ENCODE measurements at regions not wholly inside any gene's neighbourhood (a gene's known extent, or its start where the extent isn't known, plus 50 kb on each side); places are given as distances from the start of the nearest gene placed in this dataset.
"Not testable (repeated sequence)": the region's sequence is repeated elsewhere in the genome, so short reads cannot be mapped to it uniquely, and the experiment has no call there.

DNA sequence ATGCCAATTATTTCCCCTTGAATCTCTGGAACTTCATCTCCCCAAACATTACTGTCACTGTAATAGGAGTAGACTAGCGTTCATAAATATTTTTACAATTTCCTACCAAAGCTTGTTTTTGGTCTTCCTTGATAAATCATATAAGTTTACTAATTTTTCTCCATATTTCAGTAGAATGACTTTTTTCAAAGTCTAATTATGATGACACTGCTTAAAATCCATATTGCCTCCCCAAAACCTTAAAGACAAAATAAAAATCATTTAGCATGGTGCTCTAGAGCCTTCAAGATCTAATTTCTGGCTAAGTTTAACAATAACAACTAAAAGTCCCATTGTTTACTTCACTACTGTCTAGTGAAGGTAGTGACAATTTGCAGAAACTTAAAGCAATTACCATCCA is 474.2 kb upstream of the CHRM3 start:
- DNase-seq (ENCODE audit: low read depth), result no peak

DNA sequence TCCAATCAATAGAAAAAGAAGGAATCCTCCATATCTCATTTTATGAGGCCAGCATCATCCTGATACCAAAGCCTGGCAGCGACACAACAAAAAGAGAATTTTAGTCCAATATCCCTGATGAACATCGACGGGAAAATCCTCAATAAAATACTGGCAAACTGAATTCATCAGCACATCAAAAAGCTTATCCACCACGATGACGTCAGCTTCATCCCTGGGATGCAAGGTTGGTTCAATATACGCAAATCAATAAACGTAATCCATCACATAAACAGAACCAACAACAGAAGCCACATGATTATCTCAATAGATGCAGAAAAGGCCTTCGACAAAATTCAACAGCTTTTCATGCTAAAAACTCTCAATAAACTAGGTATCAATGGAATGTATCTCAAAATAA is 483.6 kb upstream of the CHRM3 start:
- DNase-seq (ENCODE audit: low read depth), result not testable (repeated sequence)

DNA sequence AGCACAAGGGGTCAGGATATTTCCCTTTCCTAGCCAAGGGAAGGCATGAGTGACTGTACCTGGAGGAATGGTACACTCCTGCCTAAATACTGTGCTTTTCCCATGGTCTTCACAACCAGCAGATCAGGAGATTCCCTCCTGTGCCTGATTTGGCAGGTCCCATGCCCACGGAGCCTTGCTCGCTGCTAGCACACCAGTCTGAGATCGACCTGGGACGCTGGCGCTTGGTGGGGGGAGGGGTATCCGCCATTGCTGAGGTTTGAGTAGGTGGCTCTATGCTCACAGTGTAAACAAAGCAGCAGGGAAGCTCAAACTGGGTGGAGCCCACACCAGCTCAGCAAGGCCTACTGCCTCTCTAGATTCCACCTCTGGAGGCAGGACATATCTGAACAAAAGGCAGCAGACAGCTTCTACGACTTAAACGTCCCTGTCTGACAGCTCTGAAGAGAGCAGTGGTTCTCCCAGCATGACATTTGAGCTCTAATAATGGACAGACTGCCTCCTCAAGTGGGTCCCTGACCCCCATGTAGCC is 486.0 kb upstream of the CHRM3 start:
- no peak for DNase-seq (ENCODE audit: low read depth)

DNA sequence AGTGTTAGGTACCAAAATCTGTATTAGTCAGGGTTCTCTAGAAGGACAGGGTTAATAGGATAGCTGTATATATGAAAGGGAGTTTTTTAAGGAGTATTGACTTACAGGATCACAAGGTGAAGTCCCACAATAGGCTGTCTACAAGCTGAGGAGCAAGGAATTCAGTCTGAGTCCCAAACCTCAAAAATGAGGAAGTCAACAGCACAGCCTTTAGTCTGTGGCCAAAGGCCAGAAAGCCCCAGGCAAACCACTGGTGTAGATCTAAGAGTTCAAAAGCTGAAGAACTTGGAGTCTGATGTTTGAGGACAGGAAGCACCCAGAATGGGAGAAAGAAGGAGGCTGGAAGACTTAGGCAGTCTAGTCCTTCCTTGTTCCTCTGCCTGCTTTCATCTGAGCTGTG is 487.5 kb upstream of the CHRM3 start:
- no peak for DNase-seq (ENCODE audit: low read depth)

DNA sequence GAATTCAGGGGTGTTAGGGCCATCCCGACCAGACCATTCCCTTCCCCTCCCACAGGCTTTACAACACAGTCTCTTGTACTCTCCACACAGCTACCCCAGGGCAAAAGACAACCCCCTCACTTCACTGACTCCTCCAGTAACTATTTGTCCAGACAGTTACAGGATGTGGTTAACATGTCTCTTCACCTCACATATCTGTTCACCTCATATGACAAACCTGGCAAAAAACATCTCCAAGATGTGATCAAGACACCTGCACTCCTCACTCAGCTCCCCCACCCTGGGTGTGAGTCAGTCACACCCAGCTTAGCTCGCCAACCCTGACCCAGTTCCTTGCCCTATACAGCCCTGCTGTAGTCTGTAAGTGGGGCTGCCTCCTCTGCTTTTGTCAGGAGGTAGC is 490.5 kb upstream of the CHRM3 start:
- DNase-seq (ENCODE audit: low read depth), result no peak

DNA sequence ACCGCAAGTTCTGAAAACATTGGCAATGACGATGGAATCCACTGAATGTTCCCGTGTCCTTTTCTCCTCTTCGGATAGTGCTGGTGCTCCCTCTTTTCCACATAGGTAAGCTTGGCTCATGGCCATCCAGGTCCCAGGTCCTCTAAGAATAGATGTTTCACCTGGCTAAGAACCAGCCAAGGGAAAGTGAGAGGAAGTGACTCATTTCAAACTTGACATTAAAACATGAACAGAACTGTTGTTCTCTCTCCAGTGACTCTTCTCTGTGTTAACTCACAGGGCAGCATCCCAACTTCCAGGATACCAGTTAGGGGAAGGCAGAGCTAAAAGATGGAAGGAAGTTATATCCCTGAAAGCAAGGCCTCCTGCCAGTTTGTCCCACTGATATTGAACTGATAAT is 493.8 kb upstream of the CHRM3 start:
- DNase-seq (ENCODE audit: low read depth), result peak; percentile 22

DNA sequence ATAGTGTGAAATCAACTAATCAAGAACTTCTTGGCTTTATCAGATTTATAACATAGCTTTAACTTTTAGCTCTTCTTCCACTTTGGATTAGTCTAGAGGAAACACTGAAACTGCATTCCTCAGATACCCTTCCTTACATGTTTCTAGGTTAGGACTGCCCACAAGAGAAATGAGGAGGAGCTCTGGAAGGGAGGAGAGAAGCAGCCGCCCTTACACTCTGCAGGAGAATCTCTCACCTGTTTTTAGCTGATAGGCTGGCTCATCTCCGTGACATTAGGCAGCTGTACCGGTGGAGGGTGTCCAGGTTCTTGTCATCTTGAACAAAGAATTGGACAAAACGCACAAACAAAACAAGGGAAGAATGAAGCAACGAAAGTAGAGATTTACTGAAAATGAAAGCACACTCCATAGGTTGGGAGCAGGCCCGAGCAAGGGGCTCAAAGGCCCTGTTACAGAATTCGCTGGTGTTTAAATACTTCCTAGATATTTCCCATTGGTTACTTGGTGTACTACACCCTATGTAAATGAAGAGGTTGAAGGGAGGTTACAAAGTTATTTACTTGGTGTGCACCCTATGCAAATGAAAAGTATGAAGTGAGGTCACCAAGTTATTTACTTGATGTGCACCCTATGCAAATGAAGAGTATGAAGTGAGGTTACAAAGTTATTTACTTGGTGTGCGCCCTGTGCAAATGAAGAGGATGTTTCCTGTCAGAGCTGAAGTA is 524.9 kb upstream of the CHRM3 start:
- DNase-seq (ENCODE audit: low read depth), result peak; percentile 7

DNA sequence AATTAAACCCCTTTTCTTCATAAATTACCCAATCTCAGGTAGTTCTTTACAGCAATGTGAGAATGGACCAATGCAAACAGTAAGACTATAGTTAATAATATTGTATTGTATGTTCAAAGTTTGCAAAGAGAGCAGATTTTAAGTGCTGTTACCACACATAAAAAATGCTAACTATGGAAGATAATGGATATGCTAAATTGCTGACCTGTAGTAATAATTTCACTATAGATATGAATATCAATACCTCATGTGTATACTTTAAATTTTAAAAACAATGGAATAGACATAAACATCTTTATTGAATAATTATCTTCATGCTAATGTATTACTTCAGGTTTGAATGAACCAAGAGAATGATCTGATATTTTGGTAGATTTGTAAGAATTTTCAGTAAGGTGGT is 552.4 kb upstream of the CHRM3 start:
- DNase-seq (ENCODE audit: low read depth), result no peak

DNA sequence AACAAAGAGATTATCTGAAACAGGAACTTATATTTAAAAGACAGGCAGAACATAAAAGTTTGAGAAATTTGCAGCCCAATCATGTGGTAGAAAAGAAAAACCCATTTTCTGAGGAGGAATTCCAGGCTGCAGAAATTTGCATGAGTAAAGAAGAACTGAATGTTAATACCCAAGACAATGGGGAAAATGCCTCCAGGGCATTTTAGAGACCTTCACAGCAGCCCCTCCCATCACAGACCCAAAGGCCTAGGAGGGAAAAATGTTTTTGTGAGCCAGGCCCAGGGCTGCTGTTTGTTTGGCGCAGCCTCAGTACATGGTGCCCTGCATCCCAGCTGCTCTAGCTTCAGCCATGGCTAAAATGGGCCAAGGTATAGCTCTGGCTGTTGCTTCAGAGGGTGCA is 554.3 kb upstream of the CHRM3 start:
- DNase-seq (ENCODE audit: low read depth), result no peak

DNA sequence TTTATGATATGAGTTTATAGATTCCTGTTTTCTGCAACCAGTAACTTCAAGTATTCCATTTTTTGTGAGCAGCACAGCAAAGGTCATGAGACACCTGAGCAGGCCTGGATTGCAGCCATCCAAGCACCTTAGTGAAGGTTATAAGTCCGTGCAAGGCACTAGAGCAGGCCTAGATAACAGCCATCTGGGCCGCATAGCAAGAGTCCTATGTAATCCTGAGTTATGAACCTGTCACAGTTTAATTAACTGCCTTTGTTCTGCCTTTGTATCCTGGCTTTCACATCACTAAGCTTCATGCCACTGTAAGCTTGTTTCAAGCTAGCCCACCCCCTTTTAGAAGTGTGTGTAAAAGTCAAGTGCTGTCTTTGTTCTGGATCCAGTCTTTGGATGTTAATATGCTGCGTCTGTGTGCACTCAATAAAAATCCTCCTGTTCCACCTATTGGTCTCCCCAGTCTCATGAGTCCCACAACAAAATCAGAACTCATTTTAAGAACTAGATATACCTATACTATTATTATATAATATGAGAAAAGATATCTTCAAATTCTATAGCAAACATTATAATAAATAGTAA is 556.2 kb upstream of the CHRM3 start:
- DNase-seq (ENCODE audit: low read depth), result no peak

DNA sequence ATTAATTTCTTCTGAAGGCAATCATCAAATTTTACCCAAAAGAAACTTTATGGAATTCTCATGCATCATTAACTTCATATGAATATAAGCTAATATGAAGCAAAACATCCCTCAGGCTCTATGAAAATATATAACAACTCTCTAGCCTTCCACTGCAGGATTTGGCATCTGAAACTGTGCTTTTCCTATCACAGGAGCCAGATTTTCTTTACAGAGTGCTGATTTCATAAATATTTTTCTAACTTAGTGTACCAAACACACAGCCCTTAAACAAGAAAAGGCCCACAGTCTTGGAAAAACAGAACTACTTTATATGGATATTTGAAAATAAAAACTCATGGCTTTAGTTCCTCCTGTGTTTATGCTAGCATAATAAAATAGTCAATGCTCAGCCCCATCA is 559.5 kb upstream of the CHRM3 start:
- DNase-seq (ENCODE audit: low read depth), result no peak

DNA sequence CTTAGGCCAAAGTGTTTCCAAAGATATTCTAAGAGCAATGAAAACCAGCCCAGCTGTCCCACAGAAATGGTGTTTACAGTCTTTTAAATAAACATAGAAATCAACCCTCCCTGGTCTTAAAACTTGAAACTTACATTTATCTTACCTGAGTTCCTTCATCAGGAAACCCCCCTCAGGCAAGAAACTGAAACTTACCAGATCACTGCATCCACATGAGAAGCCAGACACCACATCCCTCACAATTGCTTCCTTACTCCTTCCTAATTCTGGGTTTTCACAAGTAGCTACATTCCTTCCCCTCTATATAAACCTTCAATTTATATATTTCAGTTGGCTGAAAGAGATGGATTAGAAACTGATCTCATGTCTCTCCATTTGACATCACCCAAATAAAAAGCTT is 563.0 kb upstream of the CHRM3 start:
- no peak for DNase-seq (ENCODE audit: low read depth)

DNA sequence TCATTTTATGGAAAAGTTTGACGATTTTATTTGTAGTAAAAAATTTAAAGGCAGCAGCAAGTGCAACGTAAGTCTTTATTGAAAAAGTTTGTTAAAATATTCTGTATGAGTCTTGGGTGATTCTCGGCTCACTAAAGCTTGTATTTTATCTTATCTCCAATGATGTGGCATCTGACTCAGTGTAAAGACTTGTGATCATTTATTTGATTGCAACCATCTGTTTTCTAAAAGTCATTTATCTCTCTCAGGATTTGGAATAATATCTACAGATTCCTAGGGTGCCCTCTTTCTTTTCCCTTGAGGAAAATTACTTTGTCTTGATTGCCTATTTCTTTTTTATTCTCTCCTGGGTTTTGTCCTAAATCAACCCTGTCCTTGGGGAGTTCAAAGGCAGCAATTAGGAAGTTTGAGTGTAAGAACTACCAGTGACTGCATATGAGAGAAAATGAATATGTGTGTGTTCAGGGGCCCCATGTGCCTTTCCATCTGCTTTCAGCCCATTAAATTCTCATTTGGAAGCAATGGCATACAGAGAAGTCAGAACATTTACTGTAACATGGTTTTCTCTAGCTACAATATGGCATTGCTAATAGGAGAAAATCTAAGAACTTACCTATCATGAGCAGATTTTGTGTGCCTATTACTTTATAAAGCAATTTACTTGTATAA is 575.0 kb upstream of the CHRM3 start:
- no peak for DNase-seq (ENCODE audit: low read depth)

DNA sequence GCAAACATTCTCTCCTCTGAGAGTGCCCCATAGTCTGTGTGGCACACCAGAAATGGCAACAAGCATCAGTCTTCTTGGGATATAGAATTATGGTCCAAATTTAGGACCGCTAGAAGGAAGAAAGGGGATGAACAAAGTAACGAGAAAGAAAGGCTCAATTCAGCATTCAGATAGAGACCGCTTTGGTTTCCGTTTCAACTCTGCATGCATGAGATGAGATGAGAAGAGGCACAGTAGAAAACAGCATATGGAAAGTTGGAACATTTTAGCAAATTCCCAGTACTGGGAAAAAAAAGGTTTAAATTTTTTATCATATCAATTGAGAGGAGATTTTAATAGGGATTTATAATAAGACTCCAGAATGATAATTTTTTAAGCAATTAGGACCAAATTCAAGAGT is 595.5 kb upstream of the CHRM3 start:
- DNase-seq (ENCODE audit: low read depth), result no peak

DNA sequence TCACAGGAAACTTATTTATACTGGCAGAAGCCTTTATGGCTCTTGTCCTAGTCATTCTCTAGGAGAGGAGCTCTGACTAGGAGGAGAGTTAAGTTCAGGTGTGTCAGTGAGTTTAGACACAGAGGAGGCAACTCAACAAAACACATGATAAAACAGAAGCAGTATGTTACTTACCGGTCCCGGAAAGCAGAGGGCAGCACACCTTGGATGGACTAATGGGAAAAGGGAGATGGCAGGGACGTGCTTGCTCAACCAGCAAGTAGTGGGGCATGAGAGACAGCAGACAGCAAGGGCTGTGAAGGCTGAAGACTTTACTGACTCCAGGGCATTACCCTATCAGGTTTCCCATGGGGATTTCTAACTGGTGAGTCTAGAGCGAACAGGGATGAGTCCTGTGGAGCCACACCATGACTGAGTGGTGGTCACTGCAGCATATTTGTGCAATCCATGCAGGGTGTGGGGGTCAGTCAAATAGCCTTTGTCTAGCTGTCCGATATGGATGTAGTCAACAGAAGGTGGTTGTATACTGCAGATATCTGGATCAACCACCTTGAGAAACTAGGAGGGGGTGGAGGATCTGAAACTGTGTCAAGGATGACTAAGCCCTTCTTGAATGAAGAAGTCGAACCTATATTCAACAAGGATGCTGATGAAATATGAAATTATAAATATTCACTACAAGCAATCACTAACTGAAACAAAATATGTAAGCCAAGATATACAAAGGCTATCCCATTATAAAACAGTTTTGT is 596.3 kb upstream of the CHRM3 start:
- no peak for DNase-seq (ENCODE audit: low read depth)

DNA sequence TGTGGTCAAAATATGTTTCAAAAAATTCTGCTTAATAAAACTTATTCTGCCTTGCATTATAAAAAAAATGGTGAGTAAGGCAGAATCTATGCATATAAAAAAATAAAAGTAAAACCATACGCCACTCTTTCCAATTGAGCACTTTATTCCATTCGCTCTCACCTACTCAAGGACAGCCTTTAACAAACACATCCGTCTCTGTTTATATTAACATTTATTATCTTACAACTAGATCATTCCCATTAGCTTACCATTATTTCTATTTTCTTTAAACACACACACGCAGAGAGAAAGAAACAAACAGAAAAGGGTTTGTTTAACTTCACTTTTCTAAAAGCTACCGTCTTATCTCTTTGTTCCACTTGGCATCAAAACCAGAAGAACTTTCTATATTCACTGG is 598.9 kb upstream of the CHRM3 start:
- no peak for DNase-seq (ENCODE audit: low read depth)

DNA sequence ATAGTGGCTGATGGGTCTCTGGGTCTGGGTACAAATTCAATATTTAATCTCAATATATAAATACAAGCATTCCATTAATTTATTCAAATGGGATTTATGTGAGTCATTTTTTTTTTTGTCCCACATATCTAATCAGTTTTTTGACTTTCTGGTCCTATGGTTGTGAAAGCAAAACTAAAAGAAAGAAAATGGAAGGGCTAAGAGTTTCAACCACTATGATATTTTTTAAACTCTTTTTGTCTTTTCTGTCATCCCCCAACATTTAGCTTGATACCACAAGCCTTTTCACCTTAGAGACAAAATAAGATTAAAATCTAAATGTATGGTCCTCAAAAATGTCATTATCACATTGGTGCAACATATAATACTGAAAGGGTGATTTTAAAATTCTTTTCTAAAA is 602.7 kb upstream of the CHRM3 start:
- no peak for DNase-seq (ENCODE audit: low read depth)

DNA sequence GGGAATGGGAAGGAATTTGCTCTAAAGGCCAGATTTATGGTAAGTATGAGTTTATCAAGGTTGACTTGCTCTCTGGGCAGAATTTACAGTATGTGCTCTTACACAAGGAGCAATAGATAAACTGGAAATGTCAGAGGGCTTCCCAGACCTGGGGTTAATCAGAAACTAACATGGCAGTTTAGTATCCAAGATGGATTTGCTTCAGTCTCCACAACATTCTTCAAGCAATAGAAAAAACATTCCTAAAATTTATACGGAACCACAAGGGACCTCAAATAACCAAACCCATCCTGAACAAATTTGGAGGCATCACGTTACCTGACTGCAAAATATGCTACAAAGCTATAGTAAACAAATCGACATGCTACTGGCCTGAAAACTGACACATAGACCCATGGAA is 606.7 kb upstream of the CHRM3 start:
- no peak for DNase-seq (ENCODE audit: low read depth)

DNA sequence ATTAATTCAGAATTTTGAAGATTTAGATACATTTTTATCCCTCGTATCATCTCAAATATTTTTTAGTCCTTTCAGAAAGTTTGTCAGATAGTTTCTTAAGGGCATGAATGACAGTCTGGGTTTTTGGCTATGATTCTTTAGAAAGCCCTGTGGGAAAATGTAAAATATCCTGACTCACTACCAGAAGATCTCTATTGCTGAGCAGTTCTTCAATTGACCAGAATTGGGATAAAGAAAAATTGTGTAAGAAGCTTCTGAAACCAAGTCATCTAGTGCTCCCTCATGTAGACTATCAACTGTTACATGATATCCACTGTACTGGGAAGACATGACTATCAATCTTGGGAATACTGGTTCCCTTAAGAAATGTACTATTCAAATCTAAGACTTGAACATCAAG is 608.3 kb upstream of the CHRM3 start:
- no peak for DNase-seq (ENCODE audit: low read depth)

DNA sequence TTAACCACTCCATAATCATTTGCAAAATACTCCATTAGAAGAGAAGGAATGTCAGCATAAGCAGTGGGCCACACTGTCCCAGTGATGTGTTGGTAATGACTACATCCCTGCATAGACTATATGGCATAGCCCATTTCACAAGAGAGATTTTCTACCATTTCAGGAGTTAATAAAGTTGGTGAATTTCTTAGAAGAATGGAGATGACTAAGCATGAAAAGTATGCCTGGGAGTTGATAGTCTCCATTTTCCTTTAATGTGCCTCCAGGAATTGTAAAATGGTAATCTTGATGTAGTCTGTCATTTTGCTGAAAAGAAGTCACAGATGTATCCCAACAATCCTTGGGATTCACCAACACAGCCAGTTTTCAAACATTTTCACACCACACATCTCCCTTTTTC is 608.8 kb upstream of the CHRM3 start:
- peak; percentile 30 for DNase-seq (ENCODE audit: low read depth)

DNA sequence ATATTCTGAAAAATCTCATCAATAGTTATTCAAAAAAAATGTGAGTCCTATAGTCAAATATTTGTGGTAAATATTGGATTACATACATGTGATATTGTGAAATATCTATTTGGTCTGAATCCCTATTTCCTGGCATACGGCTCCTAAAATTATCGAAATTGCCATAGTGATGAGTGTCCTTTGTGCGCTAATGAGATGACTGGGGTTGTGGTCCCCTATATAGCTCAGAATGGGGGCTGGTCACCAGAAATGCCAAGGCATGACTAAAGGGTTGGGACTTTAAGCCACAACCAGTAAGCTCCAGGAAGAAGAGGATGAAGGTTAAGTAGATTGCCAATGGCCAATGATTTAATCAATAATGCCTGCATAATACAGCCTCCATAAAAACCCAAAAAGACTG is 610.2 kb upstream of the CHRM3 start:
- no peak for DNase-seq (ENCODE audit: low read depth)

DNA sequence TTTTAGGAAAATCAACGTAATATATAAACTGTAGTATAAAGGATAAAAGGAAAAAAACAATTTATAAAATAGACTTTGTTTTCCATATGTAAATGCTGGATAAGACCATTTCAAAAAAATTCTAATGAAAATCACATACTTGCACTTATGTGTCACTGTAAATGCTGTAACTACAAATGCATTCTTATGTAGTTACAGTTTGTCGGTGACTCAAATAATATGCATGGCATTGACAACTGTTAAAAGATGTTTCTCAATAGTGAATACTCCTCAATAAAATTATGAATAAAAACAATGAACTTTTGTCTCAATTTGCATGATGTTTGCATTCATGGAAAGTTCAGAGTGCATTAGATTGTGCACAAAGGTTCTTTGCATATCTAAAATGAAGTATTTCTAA is 614.0 kb upstream of the CHRM3 start:
- DNase-seq (ENCODE audit: low read depth), result peak; percentile 76

Data from LHCN-M2 (cell line).